Ammon's horn (tissue), 1 donor: ENCODE measurements at regions not wholly inside any gene's neighbourhood (a gene's known extent, or its start where the extent isn't known, plus 50 kb on each side); places are given as distances from the start of the nearest gene placed in this dataset.
A peak's percentile ranks its signal among the peaks of the same experiment; 100 is the strongest.

Source experiments
- DNase-seq: peaks from one replicate; pipeline ENCODE4 v3.0.0-alpha.2; 2016; ENCODE audit warnings: low spot score

GRCh38 chrX:7789200-7789599 is 53.8 kb upstream of the VCX start:
- DNase-seq, result no peak

GRCh38 chrX:7788334-7788733 is 54.6 kb upstream of the VCX start:
- no peak for DNase-seq

- DNase-seq, result no peak
Measured at GRCh38 chrX:7787714-7788113, 55.3 kb upstream of the VCX start.

- no peak for DNase-seq
Measured at GRCh38 chrX:7784580-7784979, 58.4 kb upstream of the VCX start.

- no peak for DNase-seq
Measured at GRCh38 chrX:7779644-7780043, 63.3 kb upstream of the VCX start.

- no peak for DNase-seq
Measured at GRCh38 chrX:7775987-7776386, 67.0 kb upstream of the VCX start.

GRCh38 chrX:7771788-7772438 is 71.1 kb upstream of the VCX start:
- DNase-seq, result no peak

GRCh38 chrX:7759830-7760229 is 83.1 kb upstream of the VCX start:
- no peak for DNase-seq

- DNase-seq, result no peak
Measured at GRCh38 chrX:7746856-7747255, 96.1 kb upstream of the VCX start.

GRCh38 chrX:7730071-7730470 is 112.9 kb upstream of the VCX start:
- DNase-seq, result no peak

- DNase-seq, result no peak
Measured at GRCh38 chrX:7720519-7720918, 122.5 kb upstream of the VCX start.

GRCh38 chrX:7714351-7714750 is 128.6 kb upstream of the VCX start:
- DNase-seq, result no peak

GRCh38 chrX:7711167-7711566 is 131.8 kb upstream of the VCX start:
- no peak for DNase-seq

- no peak for DNase-seq
Measured at GRCh38 chrX:7709845-7710244, 133.1 kb upstream of the VCX start.

GRCh38 chrX:7706032-7706431 is 136.9 kb upstream of the VCX start:
- peak; percentile 4 for DNase-seq

GRCh38 chrX:7704205-7704604 is 138.8 kb upstream of the VCX start:
- no peak for DNase-seq

GRCh38 chrX:7698248-7698647 is 144.7 kb upstream of the VCX start:
- DNase-seq, result no peak

GRCh38 chrX:7690842-7691241 is 152.1 kb upstream of the VCX start:
- no peak for DNase-seq

- DNase-seq, result no peak
Measured at GRCh38 chrX:7689791-7690412, 153.1 kb upstream of the VCX start.

GRCh38 chrX:7680181-7680580 is 162.8 kb upstream of the VCX start:
- no peak for DNase-seq

- no peak for DNase-seq
Measured at GRCh38 chrX:7654316-7654715, 188.7 kb upstream of the VCX start.

- no peak for DNase-seq
Measured at GRCh38 chrX:7647831-7648230, 195.1 kb upstream of the VCX start.

- DNase-seq, result no peak
Measured at GRCh38 chrX:7641141-7641540, 201.8 kb upstream of the VCX start.

- no peak for DNase-seq
Measured at GRCh38 chrX:7640392-7640791, 202.6 kb upstream of the VCX start.
